Tibial nerve (tissue), 3 donors: ENCODE measurements at regions not wholly inside any gene's neighbourhood (a gene's known extent, or its start where the extent isn't known, plus 50 kb on each side); places are given as distances from the start of the nearest gene placed in this dataset.

Source experiments
- EP300 ChIP-seq, 2 donors: sonication (generic); formaldehyde crosslinking; IDR thresholded peaks; one replicate each; pipeline ENCODE4 v1.6.1; 2017; ENCODE audit warnings: antibody characterized with exemption in 2 of 2, mild to moderate bottlenecking in 1 of 2
- POLR2A ChIP-seq, 2 donors: fragments of 450-650 bp; IDR thresholded peaks; one replicate each; pipeline ENCODE4 v1.6.1; 2017; ENCODE audit warnings: antibody characterized with exemption in 2 of 2, mild to moderate bottlenecking in 2 of 2, moderate library complexity in 2 of 2

DNA sequence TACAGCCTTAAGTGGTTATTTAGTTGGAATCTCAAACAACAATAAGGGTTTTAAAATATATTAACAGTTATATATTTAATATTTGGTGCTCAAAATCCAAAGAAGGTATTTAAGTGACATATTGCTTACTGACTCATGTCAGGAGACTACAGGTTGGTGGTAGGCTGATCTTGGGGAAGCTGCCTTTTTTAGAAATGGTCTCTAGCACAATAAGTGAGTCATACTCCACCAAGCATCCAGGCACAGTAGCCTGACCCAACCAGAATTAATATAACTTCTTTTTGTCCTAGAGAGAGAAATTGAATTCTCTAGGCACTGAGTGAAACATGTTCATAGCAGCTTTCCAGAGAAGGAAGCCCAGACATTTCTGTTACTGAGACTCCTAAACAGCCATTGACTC lies 868.5 kb upstream of the TENM4 start:
- TF ChIP-seq POLR2A (IDR thresholded peaks at IDR 0.05) (no peak), EP300 (IDR thresholded peaks at IDR 0.05) (no peak)
